Activated CD8-positive, alpha-beta memory T cell treated with anti-CD3 and anti-CD28 coated beads for 36 hours (primary cell): ENCODE measurements at regions not wholly inside any gene's neighbourhood (a gene's known extent, or its start where the extent isn't known, plus 50 kb on each side); places are given as distances from the start of the nearest gene placed in this dataset.

ENCODE experiments used
- CTCF ChIA-PET: fragments of 350-600 bp; sonication (Branson Sonifier 250); formaldehyde crosslinking; loops from one replicate; lab custom pipeline; 2021; ENCODE audit warnings: antibody characterized with exemption; lab: Charles Lee
- POLR2A ChIA-PET: fragments of 350-600 bp; sonication (Branson Sonifier 250); formaldehyde crosslinking; loops from one replicate; lab custom pipeline; 2021; ENCODE audit warnings: antibody characterized with exemption; lab: Charles Lee

- ChIA-PET POLR2A (interaction anchor here (0.6 kb wide), 1 partner anchor 59 kb away, joined by 5 read pairs; no protein-coding TSS in a partner anchor), CTCF (no interaction called here)
Measured at GRCh38 chr3:27533718-27534573, 49.8 kb upstream of the SLC4A7 start.
